Upper lobe of right lung (tissue), 1 donor: ENCODE measurements at regions not wholly inside any gene's neighbourhood (a gene's known extent, or its start where the extent isn't known, plus 50 kb on each side); places are given as distances from the start of the nearest gene placed in this dataset.

Experiments
- ATAC-seq: fragments of 200-7000 bp; cut with Tn5 transposase; one replicate; pipeline ENCODE4 v1.9.1; 2020; ENCODE audit warnings: mild to moderate bottlenecking, moderate library complexity
- DNase-seq: peaks from one replicate; pipeline ENCODE4 v3.0.0-alpha.2; 2020
- H3K27ac ChIP-seq: fragments of 200-600 bp; one replicate; pipeline ENCODE4 v1.8.0; 2022
- H3K27me3 ChIP-seq: fragments of 200-600 bp; one replicate; pipeline ENCODE4 v1.8.0; 2022; ENCODE audit warnings: mild to moderate bottlenecking
- H3K36me3 ChIP-seq: fragments of 200-600 bp; one replicate; pipeline ENCODE4 v1.8.0; 2022
- H3K4me1 ChIP-seq: fragments of 200-600 bp; one replicate; pipeline ENCODE4 v1.8.0; 2022
- H3K4me3 ChIP-seq: fragments of 200-600 bp; one replicate; pipeline ENCODE4 v1.8.0; 2022; ENCODE audit warnings: mild to moderate bottlenecking
- H3K9me3 ChIP-seq: fragments of 200-600 bp; one replicate; pipeline ENCODE4 v1.8.0; 2022
- CTCF ChIP-seq: fragments of 200-600 bp; IDR thresholded peaks from one replicate; pipeline ENCODE4 v1.8.0; 2022; ENCODE audit warnings: antibody characterized with exemption
- intact Hi-C: fragments of 100-400 bp; cut with DNase I; formaldehyde crosslinking; loops from one replicate; pipeline ENCODE4 v1.11.0; 2022
- donor health status: DM: no; HTN: yes; CAD: no; lungs with severe emphysema.

DNA sequence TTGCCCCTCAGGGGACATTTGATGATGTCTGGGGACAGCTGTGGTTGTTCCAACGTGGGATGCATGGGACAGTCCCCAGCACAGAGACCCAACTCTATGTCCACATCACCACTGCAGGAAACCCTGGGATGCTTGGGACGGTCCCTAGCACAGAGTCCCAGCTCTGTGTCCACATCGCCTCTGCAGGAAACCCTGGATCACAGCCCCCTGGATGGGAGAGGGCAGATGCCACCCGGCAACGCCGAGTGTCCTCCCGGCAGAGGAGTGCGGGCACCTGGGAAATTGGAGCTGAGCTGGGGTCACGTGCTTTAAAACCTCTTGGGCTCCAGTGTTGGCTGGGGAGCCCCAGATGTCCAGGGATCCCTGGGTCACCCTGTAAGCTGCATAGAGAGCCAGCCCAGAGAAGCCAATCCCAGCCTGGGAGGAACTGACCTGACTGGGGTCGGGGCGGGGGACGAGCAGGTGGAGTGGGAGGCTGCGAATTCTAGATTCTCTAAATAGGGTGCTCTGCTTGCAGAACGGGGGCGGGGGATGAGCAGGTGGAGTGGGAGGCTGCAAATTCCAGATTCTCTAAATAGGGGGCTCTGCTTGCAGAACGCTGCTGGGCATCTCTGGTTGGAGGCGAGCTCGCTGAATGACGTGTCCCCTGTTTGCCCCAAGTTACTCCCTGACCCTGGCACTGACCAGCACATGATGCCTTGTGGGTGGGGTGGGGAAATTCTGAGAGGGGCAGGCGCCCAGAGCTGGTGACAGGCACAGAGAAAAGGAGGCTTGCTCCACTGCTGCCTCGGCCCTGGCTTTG, 1197.8 kb downstream of the BRD1 start:
- intact Hi-C loops: no loop called here
- no peaks in the 10 kb centered on the region for H3K9me3 ChIP-seq
- no peak for TF ChIP-seq CTCF
- peaks cover 6% of the 10 kb centered on the region for H3K27me3 ChIP-seq
- ATAC-seq: no peak
- no peaks in the 10 kb centered on the region for H3K36me3 ChIP-seq
- no peak overlapping the region for H3K27ac ChIP-seq
- DNase-seq: no peak
- H3K4me1 ChIP-seq: no peaks in the 10 kb centered on the region
- no peak overlapping the region for H3K4me3 ChIP-seq

- no peak for TF ChIP-seq CTCF
- H3K4me3 ChIP-seq: no peak overlapping the region
- H3K27me3 ChIP-seq: peaks cover 6% of the 10 kb centered on the region
- no peaks in the 10 kb centered on the region for H3K36me3 ChIP-seq
- intact Hi-C loops: no loop called here
- no peak overlapping the region for H3K27ac ChIP-seq
- ATAC-seq (no peak), DNase-seq (no peak)
- no peaks in the 10 kb centered on the region for H3K9me3 ChIP-seq
- no peaks in the 10 kb centered on the region for H3K4me1 ChIP-seq
Measured at GRCh38 chr22:48628891-48629543, 1198.7 kb downstream of the BRD1 start.

DNA sequence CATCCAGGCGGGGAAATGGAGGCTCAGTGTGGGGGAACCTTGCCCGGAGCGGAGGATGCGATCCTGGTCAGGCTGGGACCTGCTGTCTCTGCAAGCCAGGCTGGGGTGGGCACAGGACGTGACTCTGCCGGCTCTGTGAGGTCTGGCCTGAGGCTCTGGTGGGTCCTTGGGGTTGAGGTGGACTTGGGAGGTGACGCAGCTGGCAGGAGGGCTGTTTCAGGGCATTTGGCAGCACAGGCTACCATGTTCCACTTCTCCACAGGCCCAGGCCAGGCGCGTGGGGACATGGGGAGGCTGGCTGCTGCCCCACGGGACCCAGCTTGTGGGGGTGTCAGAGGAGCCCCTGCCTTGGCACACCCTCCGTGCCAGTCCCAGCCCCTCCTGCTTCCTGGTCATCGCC, 1199.7 kb downstream of the BRD1 start:
- intact Hi-C loops: no loop called here
- no peak for TF ChIP-seq CTCF

GRCh38 chr22:48627203-48627602, 1200.5 kb downstream of the BRD1 start:
- no peak overlapping the region for H3K4me3 ChIP-seq
- ATAC-seq: no peak
- H3K36me3 ChIP-seq: no peaks in the 10 kb centered on the region
- H3K27me3 ChIP-seq: peaks cover 6% of the 10 kb centered on the region
- H3K9me3 ChIP-seq: no peaks in the 10 kb centered on the region
- no peak for DNase-seq
- no peak overlapping the region for H3K27ac ChIP-seq
- intact Hi-C loops: no loop called here
- H3K4me1 ChIP-seq: no peaks in the 10 kb centered on the region
- no peak for TF ChIP-seq CTCF

More for the DNA sequence above, 1199.7 kb downstream of the BRD1 start:
- Histone ChIP-seq H3K9me3 (no peaks in the 10 kb centered on the region), H3K27ac (no peak overlapping the region), H3K4me3 (no peak overlapping the region), H3K36me3 (no peaks in the 10 kb centered on the region), H3K27me3 (peaks cover 6% of the 10 kb centered on the region), H3K4me1 (no peaks in the 10 kb centered on the region)
- no peak for DNase-seq
- ATAC-seq: no peak

DNA sequence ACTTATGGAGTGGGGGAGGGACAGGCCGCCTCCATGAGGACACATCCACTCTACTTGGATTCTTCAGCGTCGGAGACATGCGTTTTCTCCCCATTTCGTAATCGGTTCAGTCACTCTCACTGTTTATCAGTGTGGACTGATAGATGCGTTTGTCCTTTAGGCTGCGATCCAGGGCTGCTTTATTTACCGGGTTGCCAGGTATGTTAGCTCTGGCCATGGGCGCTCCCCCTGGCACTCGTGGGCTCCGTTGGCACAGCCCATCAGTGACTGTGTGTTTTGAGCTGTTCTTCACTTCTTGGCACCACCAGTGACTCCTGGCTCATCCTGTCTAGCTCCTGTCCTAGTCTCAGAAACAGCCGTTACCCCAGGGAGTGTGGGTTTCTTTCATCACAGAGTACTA, 1203.3 kb downstream of the BRD1 start:
- TF ChIP-seq CTCF: no peak
- Histone ChIP-seq H3K27me3 (peaks cover under 1% of the 10 kb centered on the region), H3K36me3 (no peaks in the 10 kb centered on the region), H3K4me3 (no peak overlapping the region), H3K4me1 (no peaks in the 10 kb centered on the region), H3K27ac (no peak overlapping the region), H3K9me3 (no peaks in the 10 kb centered on the region)
- ATAC-seq (no peak), DNase-seq (no peak)
- intact Hi-C loops: no loop called here
